Muscle layer of duodenum (tissue), 2 donors: ENCODE measurements at regions not wholly inside any gene's neighbourhood (a gene's known extent, or its start where the extent isn't known, plus 50 kb on each side); places are given as distances from the start of the nearest gene placed in this dataset.

Experiments used
- H3K27ac ChIP-seq: one replicate; pipeline ENCODE4 v1.7.0; 2013; ENCODE audit warnings: mild to moderate bottlenecking, low read length
- H3K27me3 ChIP-seq: one replicate; pipeline ENCODE4 v1.7.0; 2013; ENCODE audit warnings: low read depth, mild to moderate bottlenecking, control low read depth, low read length
- H3K36me3 ChIP-seq, 2 donors: one replicate each; pipeline ENCODE4 v1.7.0; 2013; ENCODE audit warnings: low read length in 2 of 2, control low read depth in 1 of 2, mild to moderate bottlenecking in 1 of 2; ENCODE audit not compliant: insufficient read depth in 2 of 2, control insufficient read depth in 1 of 2
- H3K4me1 ChIP-seq, 2 donors: one replicate each; pipeline ENCODE4 v1.7.0; 2013; ENCODE audit warnings: low read length in 2 of 2, mild to moderate bottlenecking in 2 of 2, control low read depth in 1 of 2, moderate library complexity in 1 of 2; ENCODE audit not compliant: insufficient read depth in 2 of 2, control insufficient read depth in 1 of 2
- H3K4me3 ChIP-seq, 2 donors: one replicate each; pipeline ENCODE4 v1.7.0; 2013; ENCODE audit warnings: low read length in 2 of 2, low read depth in 1 of 2, mild to moderate bottlenecking in 1 of 2
- H3K9me3 ChIP-seq, 2 donors: one replicate each; pipeline ENCODE4 v1.7.0; 2013; ENCODE audit warnings: low read length in 2 of 2, control low read depth in 1 of 2, mild to moderate bottlenecking in 1 of 2; ENCODE audit not compliant: control insufficient read depth in 1 of 2
- donor health status: healthy.

- H3K27ac ChIP-seq = no peak overlapping the region
- H3K36me3 ChIP-seq = no peaks in the 10 kb centered on the region
- H3K9me3 ChIP-seq = peaks cover 0 to 5% of the 10 kb centered on the region in 2 donors
- H3K4me3 ChIP-seq = no peak overlapping the region
- no peaks in the 10 kb centered on the region for H3K27me3 ChIP-seq
- H3K4me1 ChIP-seq = no peaks in the 10 kb centered on the region
Observed at GRCh38 chr9:79387101-79387835, 184.5 kb upstream of the TLE4 start.

- no peaks in the 10 kb centered on the region for H3K27me3 ChIP-seq
- no peaks in the 10 kb centered on the region for H3K9me3 ChIP-seq
- H3K4me3 ChIP-seq = no peak overlapping the region
- H3K4me1 ChIP-seq = no peaks in the 10 kb centered on the region
- H3K36me3 ChIP-seq = no peaks in the 10 kb centered on the region
- no peak overlapping the region for H3K27ac ChIP-seq
Observed at GRCh38 chr9:79390077-79390698, 181.6 kb upstream of the TLE4 start.

- H3K36me3 ChIP-seq = no peaks in the 10 kb centered on the region
- no peaks in the 10 kb centered on the region for H3K4me1 ChIP-seq
- no peaks in the 10 kb centered on the region for H3K27me3 ChIP-seq
- H3K4me3 ChIP-seq = no peak overlapping the region
- no peak overlapping the region for H3K27ac ChIP-seq
- no peaks in the 10 kb centered on the region for H3K9me3 ChIP-seq
Observed at GRCh38 chr9:79390781-79391770, 180.7 kb upstream of the TLE4 start.

- Histone ChIP-seq H3K36me3 (no peaks in the 10 kb centered on the region), H3K9me3 (no peaks in the 10 kb centered on the region), H3K27ac (no peak overlapping the region), H3K27me3 (no peaks in the 10 kb centered on the region), H3K4me3 (no peak overlapping the region), H3K4me1 (no peaks in the 10 kb centered on the region)
Observed at GRCh38 chr9:79395228-79395627, 176.5 kb upstream of the TLE4 start.

- H3K27ac ChIP-seq = no peak overlapping the region
Observed at GRCh38 chr9:79395755-79396154, 176.0 kb upstream of the TLE4 start.

GRCh38 chr9:79396168-79396567 lies 175.6 kb upstream of the TLE4 start:
- Histone ChIP-seq H3K9me3 (no peaks in the 10 kb centered on the region), H3K27ac (no peak overlapping the region), H3K27me3 (no peaks in the 10 kb centered on the region), H3K4me1 (no peaks in the 10 kb centered on the region), H3K36me3 (no peaks in the 10 kb centered on the region), H3K4me3 (no peak overlapping the region)

More at GRCh38 chr9:79395755-79396154, 176.0 kb upstream of the TLE4 start:
- H3K4me1 ChIP-seq = no peaks in the 10 kb centered on the region
- H3K9me3 ChIP-seq = no peaks in the 10 kb centered on the region
- H3K36me3 ChIP-seq = no peaks in the 10 kb centered on the region
- H3K27me3 ChIP-seq = no peaks in the 10 kb centered on the region
- H3K4me3 ChIP-seq = no peak overlapping the region

GRCh38 chr9:79403495-79403894 lies 168.3 kb upstream of the TLE4 start:
- no peaks in the 10 kb centered on the region for H3K36me3 ChIP-seq
- H3K27ac ChIP-seq = no peak overlapping the region
- no peaks in the 10 kb centered on the region for H3K4me1 ChIP-seq
- no peaks in the 10 kb centered on the region for H3K9me3 ChIP-seq
- H3K27me3 ChIP-seq = no peaks in the 10 kb centered on the region
- no peak overlapping the region for H3K4me3 ChIP-seq

GRCh38 chr9:79408200-79408599 lies 163.6 kb upstream of the TLE4 start:
- Histone ChIP-seq H3K27ac (no peak overlapping the region), H3K4me1 (no peaks in the 10 kb centered on the region)

GRCh38 chr9:79408617-79409016 lies 163.1 kb upstream of the TLE4 start:
- Histone ChIP-seq H3K27ac (no peak overlapping the region), H3K4me3 (no peak overlapping the region), H3K9me3 (no peaks in the 10 kb centered on the region), H3K36me3 (no peaks in the 10 kb centered on the region), H3K27me3 (no peaks in the 10 kb centered on the region), H3K4me1 (no peaks in the 10 kb centered on the region)

More at GRCh38 chr9:79408200-79408599, 163.6 kb upstream of the TLE4 start:
- Histone ChIP-seq H3K36me3 (no peaks in the 10 kb centered on the region), H3K27me3 (no peaks in the 10 kb centered on the region), H3K4me3 (no peak overlapping the region), H3K9me3 (no peaks in the 10 kb centered on the region)

GRCh38 chr9:79409182-79409823 lies 162.5 kb upstream of the TLE4 start:
- H3K36me3 ChIP-seq = no peaks in the 10 kb centered on the region
- H3K4me3 ChIP-seq = no peak overlapping the region
- H3K4me1 ChIP-seq = no peaks in the 10 kb centered on the region

GRCh38 chr9:79425840-79426239 lies 145.9 kb upstream of the TLE4 start:
- Histone ChIP-seq H3K27ac (no peak overlapping the region), H3K4me3 (no peak overlapping the region), H3K27me3 (no peaks in the 10 kb centered on the region), H3K4me1 (no peaks in the 10 kb centered on the region), H3K36me3 (no peaks in the 10 kb centered on the region), H3K9me3 (peaks cover 0 to 13% of the 10 kb centered on the region in 2 donors)

More at GRCh38 chr9:79409182-79409823, 162.5 kb upstream of the TLE4 start:
- Histone ChIP-seq H3K27me3 (no peaks in the 10 kb centered on the region), H3K27ac (no peak overlapping the region), H3K9me3 (no peaks in the 10 kb centered on the region)
